ENCODE measurements at regions not wholly inside any gene's neighbourhood (a gene's known extent, or its start where the extent isn't known, plus 50 kb on each side); places are given as distances from the start of the nearest gene placed in this dataset.
A peak's percentile ranks its signal among the peaks of the same experiment; 100 is the strongest.

GRCh38 chr9:108655818-108656217, 200.0 kb downstream of the ACTL7B start:
- H3K4me3 ChIP-seq (ENCODE audit: control insufficient read depth in 1 of 7, extremely low read depth in 1 of 7, insufficient read depth in 4 of 7, low read depth in 2 of 7, low read length in 6 of 7): no peak overlapping the region
- H3K36me3 ChIP-seq (ENCODE audit: control insufficient read depth in 4 of 4, insufficient read depth in 4 of 4, low read length in 3 of 4): no peaks in the 10 kb centered on the region
- H3K27me3 ChIP-seq (replicated peaks in 2 of 5; ENCODE audit: control insufficient read depth in 4 of 5, insufficient read depth in 5 of 5, low read length in 4 of 5): no peaks in the 10 kb centered on the region
- peaks cover 0 to 6% (median 2%) of the 10 kb centered on the region in 4 experiments for H3K4me1 ChIP-seq (ENCODE audit: control extremely low read depth in 1 of 4, control insufficient read depth in 4 of 4, insufficient read depth in 4 of 4, low read length in 3 of 4)
- CTCF ChIA-PET: no interaction called here
- H3K9me3 ChIP-seq (ENCODE audit: control extremely low read depth in 1 of 5, control insufficient read depth in 4 of 5, insufficient read depth in 2 of 5, low read depth in 1 of 5, low read length in 4 of 5): peaks cover 2 to 19% (median 12%) of the 10 kb centered on the region in 5 experiments
- DNase-seq: no peak
- 99% methylated on average over 7 of the region's 7 CpGs for WGBS (ENCODE audit: insufficient coverage)
- POLR2A ChIA-PET: no interaction called here
- H3K27ac ChIP-seq (ENCODE audit: insufficient read depth in 1 of 2, low read depth in 1 of 2, low read length in 2 of 2, poor library complexity in 1 of 2, severe bottlenecking in 2 of 2): no peak overlapping the region

DNA sequence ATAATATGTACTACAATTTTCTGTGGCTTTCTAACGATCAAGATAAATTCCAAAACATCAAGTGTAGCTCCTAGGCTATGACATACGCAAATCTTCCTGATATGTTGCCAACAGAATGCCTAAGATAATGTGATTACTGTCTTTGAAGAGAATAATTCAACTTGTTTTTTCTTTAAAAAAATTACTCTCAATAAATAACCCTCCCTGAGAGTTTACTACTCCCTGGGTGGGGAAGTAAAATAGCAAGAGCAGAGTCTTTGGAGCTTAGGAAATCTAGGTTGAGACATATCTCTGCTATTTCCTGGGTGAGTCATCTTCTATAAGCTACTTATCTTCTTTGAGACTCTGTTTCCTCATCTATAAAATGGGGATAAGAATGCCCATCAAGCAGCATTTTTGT, 201.2 kb downstream of the ACTL7B start:
- H3K27me3 ChIP-seq (replicated peaks in 2 of 5; ENCODE audit: control insufficient read depth in 4 of 5, insufficient read depth in 5 of 5, low read length in 4 of 5): no peaks in the 10 kb centered on the region
- H3K4me3 ChIP-seq (ENCODE audit: control insufficient read depth in 1 of 7, extremely low read depth in 1 of 7, insufficient read depth in 4 of 7, low read depth in 2 of 7, low read length in 6 of 7): no peak overlapping the region
- no peaks in the 10 kb centered on the region for H3K36me3 ChIP-seq (ENCODE audit: control insufficient read depth in 4 of 4, insufficient read depth in 4 of 4, low read length in 3 of 4)
- ChIA-PET POLR2A (no interaction called here), CTCF (no interaction called here)
- H3K4me1 ChIP-seq (ENCODE audit: control extremely low read depth in 1 of 4, control insufficient read depth in 4 of 4, insufficient read depth in 4 of 4, low read length in 3 of 4): peaks cover 0 to 6% (median 2%) of the 10 kb centered on the region in 4 experiments
- WGBS (ENCODE audit: insufficient coverage): no CpG with 5 or more reads among the region's 2 CpGs
- H3K27ac ChIP-seq (ENCODE audit: insufficient read depth in 1 of 2, low read depth in 1 of 2, low read length in 2 of 2, poor library complexity in 1 of 2, severe bottlenecking in 2 of 2): no peak overlapping the region
- H3K9me3 ChIP-seq (ENCODE audit: control extremely low read depth in 1 of 5, control insufficient read depth in 4 of 5, insufficient read depth in 2 of 5, low read depth in 1 of 5, low read length in 4 of 5): peaks cover 2 to 8% (median 6%) of the 10 kb centered on the region in 5 experiments
- no peak for DNase-seq

DNA sequence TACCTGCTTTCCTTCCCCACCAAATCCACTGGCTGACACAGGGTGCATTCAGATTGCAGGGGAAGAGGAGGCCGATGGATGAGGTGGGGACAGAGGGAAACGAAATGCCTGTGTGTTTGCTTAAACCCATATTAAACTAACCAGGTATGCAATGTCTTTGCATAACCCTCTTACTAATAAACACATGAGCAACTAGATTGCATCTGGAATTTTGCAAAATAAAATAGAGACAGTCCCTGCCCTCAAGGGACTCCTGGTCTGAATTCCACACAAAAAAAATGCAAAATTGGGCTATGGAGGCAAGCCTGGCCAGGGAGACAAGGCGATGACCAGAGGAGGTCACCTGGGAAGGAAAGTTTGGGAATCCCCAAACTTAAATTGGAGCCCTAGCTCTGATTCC, 202.9 kb downstream of the ACTL7B start:
- H3K9me3 ChIP-seq (ENCODE audit: control extremely low read depth in 1 of 5, control insufficient read depth in 4 of 5, insufficient read depth in 2 of 5, low read depth in 1 of 5, low read length in 4 of 5): peaks cover 0 to 2% (median 0%) of the 10 kb centered on the region in 5 experiments
- no peaks in the 10 kb centered on the region for H3K36me3 ChIP-seq (ENCODE audit: control insufficient read depth in 4 of 4, insufficient read depth in 4 of 4, low read length in 3 of 4)
- ChIA-PET CTCF (no interaction called here), POLR2A (no interaction called here)
- H3K4me3 ChIP-seq (ENCODE audit: control insufficient read depth in 1 of 7, extremely low read depth in 1 of 7, insufficient read depth in 4 of 7, low read depth in 2 of 7, low read length in 6 of 7): no peak overlapping the region
- peaks cover 0 to 6% (median 2%) of the 10 kb centered on the region in 4 experiments for H3K4me1 ChIP-seq (ENCODE audit: control extremely low read depth in 1 of 4, control insufficient read depth in 4 of 4, insufficient read depth in 4 of 4, low read length in 3 of 4)
- H3K27ac ChIP-seq (ENCODE audit: insufficient read depth in 1 of 2, low read depth in 1 of 2, low read length in 2 of 2, poor library complexity in 1 of 2, severe bottlenecking in 2 of 2): no peak overlapping the region
- no peak for DNase-seq
- no peaks in the 10 kb centered on the region for H3K27me3 ChIP-seq (replicated peaks in 2 of 5; ENCODE audit: control insufficient read depth in 4 of 5, insufficient read depth in 5 of 5, low read length in 4 of 5)
- WGBS (ENCODE audit: insufficient coverage): 100% methylated on average over 1 of the region's 3 CpGs

GRCh38 chr9:108650826-108651225, 205.0 kb downstream of the ACTL7B start:
- CTCF ChIA-PET: interaction anchor here (1.3 kb wide), 1 partner anchor 12 kb away, joined by 3 read pairs; no protein-coding TSS in a partner anchor
- Histone ChIP-seq H3K4me3 (ENCODE audit: control insufficient read depth in 1 of 7, extremely low read depth in 1 of 7, insufficient read depth in 4 of 7, low read depth in 2 of 7, low read length in 6 of 7) (no peak overlapping the region), H3K4me1 (ENCODE audit: control extremely low read depth in 1 of 4, control insufficient read depth in 4 of 4, insufficient read depth in 4 of 4, low read length in 3 of 4) (peaks cover 0 to 8% (median 2%) of the 10 kb centered on the region in 4 experiments), H3K9me3 (ENCODE audit: control extremely low read depth in 1 of 5, control insufficient read depth in 4 of 5, insufficient read depth in 2 of 5, low read depth in 1 of 5, low read length in 4 of 5) (peaks cover 0 to 2% (median 0%) of the 10 kb centered on the region in 5 experiments), H3K36me3 (ENCODE audit: control insufficient read depth in 4 of 4, insufficient read depth in 4 of 4, low read length in 3 of 4) (no peaks in the 10 kb centered on the region), H3K27ac (ENCODE audit: insufficient read depth in 1 of 2, low read depth in 1 of 2, low read length in 2 of 2, poor library complexity in 1 of 2, severe bottlenecking in 2 of 2) (no peak overlapping the region), H3K27me3 (replicated peaks in 2 of 5; ENCODE audit: control insufficient read depth in 4 of 5, insufficient read depth in 5 of 5, low read length in 4 of 5) (no peaks in the 10 kb centered on the region)
- POLR2A ChIA-PET: no interaction called here
- no CpG with 5 or more reads among the region's 2 CpGs for WGBS (ENCODE audit: insufficient coverage)
- DNase-seq: no peak

DNA sequence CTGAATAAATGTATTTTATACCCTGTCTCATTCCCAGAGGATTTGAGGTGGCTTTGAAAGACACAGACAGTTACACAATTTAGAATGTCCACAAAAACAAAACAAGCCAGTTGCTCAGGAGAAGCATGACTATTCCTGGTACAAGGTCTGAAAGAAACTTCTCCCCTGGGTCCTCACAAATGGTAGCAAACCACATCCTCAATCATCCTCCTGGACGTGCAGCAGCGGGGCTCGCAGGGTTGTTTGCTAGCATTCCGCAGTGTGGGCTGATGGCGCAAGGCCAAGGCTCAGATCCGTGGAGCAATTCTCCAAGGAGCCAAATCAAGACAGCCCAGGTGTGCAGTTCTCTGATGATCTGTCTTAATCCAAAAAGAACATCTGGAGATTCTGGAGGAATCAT, 210.3 kb downstream of the ACTL7B start:
- CTCF ChIA-PET: interaction anchor here (0.9 to 1.3 kb wide), 4 partner anchors 11 to 112 kb away, joined by 3 to 4 read pairs (median 3); no protein-coding TSS in a partner anchor
- no peaks in the 10 kb centered on the region for H3K27me3 ChIP-seq (replicated peaks in 2 of 5; ENCODE audit: control insufficient read depth in 4 of 5, insufficient read depth in 5 of 5, low read length in 4 of 5)
- POLR2A ChIA-PET: no interaction called here
- H3K27ac ChIP-seq (ENCODE audit: insufficient read depth in 1 of 2, low read depth in 1 of 2, low read length in 2 of 2, poor library complexity in 1 of 2, severe bottlenecking in 2 of 2): no peak overlapping the region
- peak in 1 of 3 donors; percentile 54 for DNase-seq
- H3K4me3 ChIP-seq (ENCODE audit: control insufficient read depth in 1 of 7, extremely low read depth in 1 of 7, insufficient read depth in 4 of 7, low read depth in 2 of 7, low read length in 6 of 7): no peak overlapping the region
- 11% methylated on average over 6 of the region's 6 CpGs for WGBS (ENCODE audit: insufficient coverage)
- H3K9me3 ChIP-seq (ENCODE audit: control extremely low read depth in 1 of 5, control insufficient read depth in 4 of 5, insufficient read depth in 2 of 5, low read depth in 1 of 5, low read length in 4 of 5): peaks cover 0 to 2% (median 0%) of the 10 kb centered on the region in 5 experiments
- H3K4me1 ChIP-seq (ENCODE audit: control extremely low read depth in 1 of 4, control insufficient read depth in 4 of 4, insufficient read depth in 4 of 4, low read length in 3 of 4): peaks cover 27 to 47% (median 32%) of the 10 kb centered on the region in 4 experiments
- no peaks in the 10 kb centered on the region for H3K36me3 ChIP-seq (ENCODE audit: control insufficient read depth in 4 of 4, insufficient read depth in 4 of 4, low read length in 3 of 4)

GRCh38 chr9:108643731-108644510, 211.9 kb downstream of the ACTL7B start:
- Histone ChIP-seq H3K27me3 (replicated peaks in 2 of 5; ENCODE audit: control insufficient read depth in 4 of 5, insufficient read depth in 5 of 5, low read length in 4 of 5) (no peaks in the 10 kb centered on the region), H3K4me1 (ENCODE audit: control extremely low read depth in 1 of 4, control insufficient read depth in 4 of 4, insufficient read depth in 4 of 4, low read length in 3 of 4) (peaks cover 38 to 62% (median 43%) of the 10 kb centered on the region in 4 experiments), H3K9me3 (ENCODE audit: control extremely low read depth in 1 of 5, control insufficient read depth in 4 of 5, insufficient read depth in 2 of 5, low read depth in 1 of 5, low read length in 4 of 5) (peaks cover 0 to 2% (median 0%) of the 10 kb centered on the region in 5 experiments), H3K36me3 (ENCODE audit: control insufficient read depth in 4 of 4, insufficient read depth in 4 of 4, low read length in 3 of 4) (no peaks in the 10 kb centered on the region), H3K27ac (ENCODE audit: insufficient read depth in 1 of 2, low read depth in 1 of 2, low read length in 2 of 2, poor library complexity in 1 of 2, severe bottlenecking in 2 of 2) (no peak overlapping the region), H3K4me3 (ENCODE audit: control insufficient read depth in 1 of 7, extremely low read depth in 1 of 7, insufficient read depth in 4 of 7, low read depth in 2 of 7, low read length in 6 of 7) (no peak overlapping the region)
- 78% methylated on average over 1 of the region's 5 CpGs for WGBS (ENCODE audit: insufficient coverage)
- ChIA-PET CTCF (interaction anchor here (0.7 to 1.3 kb wide), 2 partner anchors 38 to 114 kb away, joined by 3 read pairs; no protein-coding TSS in a partner anchor), POLR2A (no interaction called here)
- DNase-seq: peak in 2 of 3 donors; percentile 49 to 72

DNA sequence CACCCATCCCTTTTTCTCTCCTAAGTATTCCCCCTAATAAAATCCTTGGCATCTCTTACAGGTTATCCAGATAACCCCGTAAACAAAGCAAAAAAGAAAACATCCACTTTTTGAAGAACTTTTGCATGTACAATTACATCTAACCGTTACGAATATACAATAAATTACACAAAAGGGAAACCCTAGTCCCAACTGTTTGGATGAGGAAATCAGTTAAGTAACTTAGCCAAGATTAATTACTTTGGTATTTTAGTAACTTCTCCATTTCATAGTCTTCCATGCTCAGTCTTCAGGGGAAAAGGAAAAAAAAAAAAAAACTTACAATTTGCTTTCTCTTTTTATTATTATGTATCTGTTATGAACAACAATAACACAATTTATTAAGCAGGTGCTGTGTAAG, 212.9 kb downstream of the ACTL7B start:
- peak overlapping the region; percentile 11 to 74 for H3K27ac ChIP-seq (ENCODE audit: insufficient read depth in 1 of 2, low read depth in 1 of 2, low read length in 2 of 2, poor library complexity in 1 of 2, severe bottlenecking in 2 of 2)
- peaks cover 0 to 2% (median 0%) of the 10 kb centered on the region in 5 experiments for H3K9me3 ChIP-seq (ENCODE audit: control extremely low read depth in 1 of 5, control insufficient read depth in 4 of 5, insufficient read depth in 2 of 5, low read depth in 1 of 5, low read length in 4 of 5)
- no peaks in the 10 kb centered on the region for H3K36me3 ChIP-seq (ENCODE audit: control insufficient read depth in 4 of 4, insufficient read depth in 4 of 4, low read length in 3 of 4)
- WGBS (ENCODE audit: insufficient coverage): no CpG with 5 or more reads among the region's 3 CpGs
- DNase-seq: peak in 2 of 3 donors; percentile 73 to 81
- H3K4me3 ChIP-seq (ENCODE audit: control insufficient read depth in 1 of 7, extremely low read depth in 1 of 7, insufficient read depth in 4 of 7, low read depth in 2 of 7, low read length in 6 of 7): peak overlapping the region in 1 of 7 experiments; percentile 11
- peaks cover 38 to 62% (median 43%) of the 10 kb centered on the region in 4 experiments for H3K4me1 ChIP-seq (ENCODE audit: control extremely low read depth in 1 of 4, control insufficient read depth in 4 of 4, insufficient read depth in 4 of 4, low read length in 3 of 4)
- ChIA-PET CTCF (no interaction called here), POLR2A (no interaction called here)
- H3K27me3 ChIP-seq (replicated peaks in 2 of 5; ENCODE audit: control insufficient read depth in 4 of 5, insufficient read depth in 5 of 5, low read length in 4 of 5): no peaks in the 10 kb centered on the region

Measured in common myeloid progenitor, CD34-positive (primary cell).